ENCODE measurements at regions not wholly inside any gene's neighbourhood (a gene's known extent, or its start where the extent isn't known, plus 50 kb on each side); places are given as distances from the start of the nearest gene placed in this dataset.
"Not testable (repeated sequence)": the region's sequence is repeated elsewhere in the genome, so short reads cannot be mapped to it uniquely, and the experiment has no call there.

- H3K4me3 ChIP-seq (ENCODE audit: low read depth, low read length): no peak overlapping the region
- H3K9me3 ChIP-seq (ENCODE audit: control insufficient read depth, insufficient read depth, low read depth, low read length): peaks cover 4% of the 10 kb centered on the region
- H3K36me3 ChIP-seq (ENCODE audit: control insufficient read depth, insufficient read depth, low read length): no peaks in the 10 kb centered on the region
- H3K9ac ChIP-seq (ENCODE audit: low read length): no peak overlapping the region
- H3K4me1 ChIP-seq (ENCODE audit: control insufficient read depth, insufficient read depth, low read length): no peaks in the 10 kb centered on the region
- H3K27ac ChIP-seq (ENCODE audit: low read depth, low read length): no peak overlapping the region
- no peaks in the 10 kb centered on the region for H3K27me3 ChIP-seq (ENCODE audit: control insufficient read depth, insufficient read depth, low read length)
Observed at GRCh38 chr9:107778661-107779060, 289.1 kb upstream of the KLF4 start.

DNA sequence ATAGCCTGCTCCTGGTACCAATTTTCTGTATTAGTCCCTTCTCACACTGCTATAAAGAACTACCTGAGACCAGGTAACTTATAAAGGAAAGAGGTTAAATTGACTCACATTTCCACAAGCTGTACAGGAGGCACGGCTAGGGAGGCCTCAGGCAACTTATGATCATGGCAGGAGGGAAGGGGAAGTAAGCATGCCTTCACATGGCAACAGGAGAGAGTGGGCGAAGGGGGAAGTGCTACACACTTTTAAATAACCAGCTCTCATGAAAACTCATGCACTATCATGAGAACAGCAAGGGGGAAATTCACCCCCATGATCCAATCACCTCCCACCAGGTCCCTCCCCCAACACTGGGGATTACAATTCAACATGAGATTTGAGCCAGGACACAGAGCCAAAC, 284.5 kb upstream of the KLF4 start:
- not testable (repeated sequence) for H3K4me3 ChIP-seq (ENCODE audit: low read depth, low read length); H3K27ac ChIP-seq (ENCODE audit: low read depth, low read length); H3K9ac ChIP-seq (ENCODE audit: low read length); H3K4me1 ChIP-seq (ENCODE audit: control insufficient read depth, insufficient read depth, low read length); H3K36me3 ChIP-seq (ENCODE audit: control insufficient read depth, insufficient read depth, low read length); H3K27me3 ChIP-seq (ENCODE audit: control insufficient read depth, insufficient read depth, low read length)
- H3K9me3 ChIP-seq (ENCODE audit: control insufficient read depth, insufficient read depth, low read depth, low read length): peaks cover 15% of the 10 kb centered on the region

- peaks cover 15% of the 10 kb centered on the region for H3K9me3 ChIP-seq (ENCODE audit: control insufficient read depth, insufficient read depth, low read depth, low read length)
- H3K9ac ChIP-seq (ENCODE audit: low read length): no peak overlapping the region
- 0 out of 2 replicates have a peak, but pooled peaks cover 6% of the 10 kb centered on the region for H3K4me1 ChIP-seq (ENCODE audit: control insufficient read depth, insufficient read depth, low read length)
- H3K27me3 ChIP-seq (ENCODE audit: control insufficient read depth, insufficient read depth, low read length): no peaks in the 10 kb centered on the region
- H3K36me3 ChIP-seq (ENCODE audit: control insufficient read depth, insufficient read depth, low read length): no peaks in the 10 kb centered on the region
- H3K4me3 ChIP-seq (ENCODE audit: low read depth, low read length): no peak overlapping the region
- H3K27ac ChIP-seq (ENCODE audit: low read depth, low read length): no peak overlapping the region
Observed at GRCh38 chr9:107772988-107773387, 283.4 kb upstream of the KLF4 start.

- H3K9ac ChIP-seq (ENCODE audit: low read length): no peak overlapping the region
- H3K27me3 ChIP-seq (ENCODE audit: control insufficient read depth, insufficient read depth, low read length): no peaks in the 10 kb centered on the region
- no peak overlapping the region for H3K4me3 ChIP-seq (ENCODE audit: low read depth, low read length)
- H3K4me1 ChIP-seq (ENCODE audit: control insufficient read depth, insufficient read depth, low read length): 0 out of 2 replicates have a peak, but pooled peaks cover 6% of the 10 kb centered on the region
- H3K9me3 ChIP-seq (ENCODE audit: control insufficient read depth, insufficient read depth, low read depth, low read length): peaks cover 15% of the 10 kb centered on the region
- no peak overlapping the region for H3K27ac ChIP-seq (ENCODE audit: low read depth, low read length)
- no peaks in the 10 kb centered on the region for H3K36me3 ChIP-seq (ENCODE audit: control insufficient read depth, insufficient read depth, low read length)
Observed at GRCh38 chr9:107770716-107771115, 281.1 kb upstream of the KLF4 start.

DNA sequence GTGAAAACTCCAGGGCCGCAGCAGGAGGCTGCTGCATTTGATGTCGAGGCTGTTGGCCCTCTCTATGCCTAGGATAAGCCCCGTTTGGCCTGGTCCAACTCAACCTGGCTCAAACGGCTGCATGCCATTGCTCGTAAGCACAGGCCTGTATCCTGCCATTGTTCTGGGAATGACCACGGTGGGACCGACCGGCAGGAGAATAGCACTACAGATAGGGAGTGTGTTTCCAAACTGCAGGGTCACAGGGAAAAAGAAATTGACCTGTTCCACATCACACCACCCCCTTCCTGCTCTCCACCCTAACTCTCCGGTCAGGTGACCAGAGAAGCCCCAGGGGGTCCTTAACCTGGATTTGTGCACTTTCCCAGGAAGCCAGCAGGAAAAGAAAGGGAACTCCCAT, 278.7 kb upstream of the KLF4 start:
- H3K9me3 ChIP-seq (ENCODE audit: control insufficient read depth, insufficient read depth, low read depth, low read length): peaks cover 10% of the 10 kb centered on the region
- no peak overlapping the region for H3K9ac ChIP-seq (ENCODE audit: low read length)
- H3K4me3 ChIP-seq (ENCODE audit: low read depth, low read length): no peak overlapping the region
- H3K4me1 ChIP-seq (ENCODE audit: control insufficient read depth, insufficient read depth, low read length): 0 out of 2 replicates have a peak, but pooled peaks cover 6% of the 10 kb centered on the region
- no peaks in the 10 kb centered on the region for H3K27me3 ChIP-seq (ENCODE audit: control insufficient read depth, insufficient read depth, low read length)
- H3K27ac ChIP-seq (ENCODE audit: low read depth, low read length): no peak overlapping the region
- no peaks in the 10 kb centered on the region for H3K36me3 ChIP-seq (ENCODE audit: control insufficient read depth, insufficient read depth, low read length)

- no peaks in the 10 kb centered on the region for H3K36me3 ChIP-seq (ENCODE audit: control insufficient read depth, insufficient read depth, low read length)
- no peak overlapping the region for H3K27ac ChIP-seq (ENCODE audit: low read depth, low read length)
- H3K4me3 ChIP-seq (ENCODE audit: low read depth, low read length): no peak overlapping the region
- H3K9me3 ChIP-seq (ENCODE audit: control insufficient read depth, insufficient read depth, low read depth, low read length): peaks cover 5% of the 10 kb centered on the region
- 0 out of 2 replicates have a peak, but pooled peaks cover 6% of the 10 kb centered on the region for H3K4me1 ChIP-seq (ENCODE audit: control insufficient read depth, insufficient read depth, low read length)
- no peak overlapping the region for H3K9ac ChIP-seq (ENCODE audit: low read length)
- no peaks in the 10 kb centered on the region for H3K27me3 ChIP-seq (ENCODE audit: control insufficient read depth, insufficient read depth, low read length)
Observed at GRCh38 chr9:107767711-107768110, 278.1 kb upstream of the KLF4 start.

- not testable (repeated sequence) for H3K9ac ChIP-seq (ENCODE audit: low read length); H3K4me3 ChIP-seq (ENCODE audit: low read depth, low read length); H3K4me1 ChIP-seq (ENCODE audit: control insufficient read depth, insufficient read depth, low read length); H3K9me3 ChIP-seq (ENCODE audit: control insufficient read depth, insufficient read depth, low read depth, low read length); H3K27ac ChIP-seq (ENCODE audit: low read depth, low read length); H3K27me3 ChIP-seq (ENCODE audit: control insufficient read depth, insufficient read depth, low read length); H3K36me3 ChIP-seq (ENCODE audit: control insufficient read depth, insufficient read depth, low read length)
Observed at GRCh38 chr9:107763469-107763868, 273.9 kb upstream of the KLF4 start.

- Histone ChIP-seq H3K36me3 (ENCODE audit: control insufficient read depth, insufficient read depth, low read length) (no peaks in the 10 kb centered on the region), H3K4me3 (ENCODE audit: low read depth, low read length) (no peak overlapping the region), H3K4me1 (ENCODE audit: control insufficient read depth, insufficient read depth, low read length) (no peaks in the 10 kb centered on the region), H3K27ac (ENCODE audit: low read depth, low read length) (no peak overlapping the region), H3K9me3 (ENCODE audit: control insufficient read depth, insufficient read depth, low read depth, low read length) (no peaks in the 10 kb centered on the region), H3K9ac (ENCODE audit: low read length) (no peak overlapping the region), H3K27me3 (ENCODE audit: control insufficient read depth, insufficient read depth, low read length) (no peaks in the 10 kb centered on the region)
Observed at GRCh38 chr9:107761307-107761706, 271.7 kb upstream of the KLF4 start.

GRCh38 chr9:107760469-107761242, 271.1 kb upstream of the KLF4 start:
- Histone ChIP-seq H3K36me3 (ENCODE audit: control insufficient read depth, insufficient read depth, low read length) (no peaks in the 10 kb centered on the region), H3K27me3 (ENCODE audit: control insufficient read depth, insufficient read depth, low read length) (no peaks in the 10 kb centered on the region), H3K4me3 (ENCODE audit: low read depth, low read length) (no peak overlapping the region), H3K9me3 (ENCODE audit: control insufficient read depth, insufficient read depth, low read depth, low read length) (no peaks in the 10 kb centered on the region), H3K27ac (ENCODE audit: low read depth, low read length) (no peak overlapping the region), H3K9ac (ENCODE audit: low read length) (no peak overlapping the region), H3K4me1 (ENCODE audit: control insufficient read depth, insufficient read depth, low read length) (no peaks in the 10 kb centered on the region)

DNA sequence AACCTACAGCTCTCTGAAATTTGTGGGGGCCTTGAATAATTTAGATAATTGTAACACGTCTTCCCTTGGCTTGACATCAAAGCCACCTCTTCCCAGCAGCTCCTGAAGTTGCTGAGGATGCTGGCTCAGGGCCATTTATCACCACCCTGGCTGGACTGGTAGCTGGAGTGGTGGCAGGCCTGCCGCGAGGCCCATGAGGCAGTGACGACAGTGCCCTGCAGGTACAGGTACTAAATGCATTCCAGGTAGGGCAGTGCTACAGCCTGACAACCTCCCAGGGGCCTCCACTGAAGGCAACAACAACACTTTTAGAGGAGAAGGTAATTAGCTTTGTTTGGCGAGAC, 270.2 kb upstream of the KLF4 start:
- H3K27ac ChIP-seq (ENCODE audit: low read depth, low read length): no peak overlapping the region
- H3K9me3 ChIP-seq (ENCODE audit: control insufficient read depth, insufficient read depth, low read depth, low read length): no peaks in the 10 kb centered on the region
- no peak overlapping the region for H3K9ac ChIP-seq (ENCODE audit: low read length)
- H3K27me3 ChIP-seq (ENCODE audit: control insufficient read depth, insufficient read depth, low read length): no peaks in the 10 kb centered on the region
- no peak overlapping the region for H3K4me3 ChIP-seq (ENCODE audit: low read depth, low read length)
- H3K36me3 ChIP-seq (ENCODE audit: control insufficient read depth, insufficient read depth, low read length): no peaks in the 10 kb centered on the region
- no peaks in the 10 kb centered on the region; the same call in 1 of the 2 replicates for H3K4me1 ChIP-seq (ENCODE audit: control insufficient read depth, insufficient read depth, low read length)

DNA sequence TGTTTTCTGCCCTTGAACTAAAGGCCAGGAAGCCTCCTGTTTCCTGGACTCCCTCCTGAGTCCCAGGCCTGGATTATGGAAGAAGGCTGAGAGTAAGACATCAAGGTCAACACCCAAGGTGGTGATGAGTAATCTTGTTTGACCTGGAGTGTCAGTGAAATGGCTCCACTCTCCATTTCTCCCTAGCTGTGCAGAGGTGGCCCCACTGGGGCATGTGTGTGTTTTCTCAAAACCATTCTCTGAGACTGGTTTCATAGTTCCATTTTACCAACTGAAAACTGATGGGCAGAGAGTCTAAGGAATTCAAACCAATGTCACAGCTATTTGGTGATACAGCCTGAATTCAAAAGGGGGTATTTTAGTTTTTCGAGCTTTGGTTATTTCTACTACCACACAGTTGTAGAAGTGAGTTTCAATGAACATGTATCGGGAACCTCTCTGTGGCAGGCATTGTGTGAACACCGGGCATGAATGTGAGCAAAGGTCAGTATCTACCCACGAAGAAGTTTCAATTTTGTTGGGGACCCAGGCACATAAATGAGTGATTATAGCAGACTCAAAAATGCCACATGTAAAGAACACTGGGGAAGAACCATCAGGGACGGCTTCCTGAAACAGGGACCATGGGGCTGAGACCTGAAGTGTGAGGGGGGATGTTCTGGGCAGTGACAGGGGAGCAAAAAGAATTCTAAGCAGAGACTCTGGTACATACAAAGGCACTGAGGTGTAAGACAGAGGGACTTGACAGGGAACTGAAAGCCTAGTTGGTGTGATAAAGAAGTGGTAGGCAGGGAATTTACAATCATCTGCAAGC, 269.6 kb upstream of the KLF4 start:
- no peak overlapping the region for H3K9ac ChIP-seq (ENCODE audit: low read length)
- no peaks in the 10 kb centered on the region; the same call in 1 of the 2 replicates for H3K4me1 ChIP-seq (ENCODE audit: control insufficient read depth, insufficient read depth, low read length)
- no peaks in the 10 kb centered on the region for H3K27me3 ChIP-seq (ENCODE audit: control insufficient read depth, insufficient read depth, low read length)
- H3K27ac ChIP-seq (ENCODE audit: low read depth, low read length): no peak overlapping the region
- no peaks in the 10 kb centered on the region for H3K36me3 ChIP-seq (ENCODE audit: control insufficient read depth, insufficient read depth, low read length)
- H3K9me3 ChIP-seq (ENCODE audit: control insufficient read depth, insufficient read depth, low read depth, low read length): no peaks in the 10 kb centered on the region
- H3K4me3 ChIP-seq (ENCODE audit: low read depth, low read length): no peak overlapping the region

Data from HUES6 (cell line).